MM.1S (cell line): ENCODE measurements at regions not wholly inside any gene's neighbourhood (a gene's known extent, or its start where the extent isn't known, plus 50 kb on each side); places are given as distances from the start of the nearest gene placed in this dataset.

Experiments
- EZH2 ChIP-seq: fragments of 300-600 bp; sonication (generic); optimal IDR thresholded peaks from 2 replicates; pipeline ENCODE3; 2017; ENCODE audit warnings: low read depth, mild to moderate bottlenecking, antibody characterized with exemption, low read length, mixed read lengths
- TF ChIP-seq, protein P1 (sequence below): fragments of 300-600 bp; sonication (generic); IDR thresholded peaks from 2 replicates; pipeline ENCODE4 v1.5.1; 2016; ENCODE audit warnings: antibody characterized with exemption, low read length, mixed read lengths

DNA sequence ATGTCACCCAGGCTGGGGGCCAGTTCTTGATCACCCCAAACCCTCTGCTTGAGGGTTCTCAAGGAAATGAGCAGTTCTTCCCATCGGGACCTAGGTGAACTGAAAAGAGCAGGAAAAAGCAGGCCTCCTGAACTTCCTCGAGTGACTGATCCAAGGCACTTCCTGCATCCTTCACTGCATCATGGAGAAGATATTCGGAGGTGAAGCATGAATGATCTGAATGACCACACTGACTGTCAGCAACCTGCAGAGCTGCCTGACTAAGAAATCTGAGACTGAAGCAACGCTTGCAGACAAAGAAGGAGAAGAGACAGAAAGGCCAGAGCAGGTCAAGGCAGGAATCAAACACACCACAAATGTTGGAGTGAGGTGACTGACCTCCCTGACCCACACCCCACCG is 420.2 kb downstream of the AGTPBP1 start:
- TF ChIP-seq, protein P1, sequence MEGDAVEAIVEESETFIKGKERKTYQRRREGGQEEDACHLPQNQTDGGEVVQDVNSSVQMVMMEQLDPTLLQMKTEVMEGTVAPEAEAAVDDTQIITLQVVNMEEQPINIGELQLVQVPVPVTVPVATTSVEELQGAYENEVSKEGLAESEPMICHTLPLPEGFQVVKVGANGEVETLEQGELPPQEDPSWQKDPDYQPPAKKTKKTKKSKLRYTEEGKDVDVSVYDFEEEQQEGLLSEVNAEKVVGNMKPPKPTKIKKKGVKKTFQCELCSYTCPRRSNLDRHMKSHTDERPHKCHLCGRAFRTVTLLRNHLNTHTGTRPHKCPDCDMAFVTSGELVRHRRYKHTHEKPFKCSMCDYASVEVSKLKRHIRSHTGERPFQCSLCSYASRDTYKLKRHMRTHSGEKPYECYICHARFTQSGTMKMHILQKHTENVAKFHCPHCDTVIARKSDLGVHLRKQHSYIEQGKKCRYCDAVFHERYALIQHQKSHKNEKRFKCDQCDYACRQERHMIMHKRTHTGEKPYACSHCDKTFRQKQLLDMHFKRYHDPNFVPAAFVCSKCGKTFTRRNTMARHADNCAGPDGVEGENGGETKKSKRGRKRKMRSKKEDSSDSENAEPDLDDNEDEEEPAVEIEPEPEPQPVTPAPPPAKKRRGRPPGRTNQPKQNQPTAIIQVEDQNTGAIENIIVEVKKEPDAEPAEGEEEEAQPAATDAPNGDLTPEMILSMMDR, result no peak
- no peak for TF ChIP-seq EZH2
